HEK293T (cell line): ENCODE measurements at regions not wholly inside any gene's neighbourhood (a gene's known extent, or its start where the extent isn't known, plus 50 kb on each side); places are given as distances from the start of the nearest gene placed in this dataset.

Source experiments
- CTBP1 ChIP-seq: fragments of 450-650 bp; IDR thresholded peaks from 2 replicates; pipeline ENCODE4 v1.6.1; 2016; ENCODE audit warnings: borderline replicate concordance
- FOXA1 ChIP-seq: fragments of 450-650 bp; IDR thresholded peaks from 2 replicates; pipeline ENCODE4 v1.6.1; 2016; ENCODE audit warnings: mild to moderate bottlenecking
- FOXM1 ChIP-seq: fragments of 450-650 bp; IDR thresholded peaks from 2 replicates; pipeline ENCODE4 v1.6.1; 2017; ENCODE audit warnings: mild to moderate bottlenecking, borderline replicate concordance
- HDGF ChIP-seq: fragments of 450-650 bp; IDR thresholded peaks from 2 replicates; pipeline ENCODE4 v1.6.1; 2017; ENCODE audit warnings: antibody characterized with exemption, borderline replicate concordance
- LEF1 ChIP-seq: fragments of 450-650 bp; IDR thresholded peaks from 2 replicates; pipeline ENCODE4 v1.6.1; 2017; ENCODE audit warnings: mild to moderate bottlenecking, borderline replicate concordance
- SP1 ChIP-seq: fragments of 450-650 bp; IDR thresholded peaks from 2 replicates; pipeline ENCODE4 v1.6.1; 2017
- SUZ12 ChIP-seq: fragments of 450-650 bp; IDR thresholded peaks from 2 replicates; pipeline ENCODE4 v1.6.1; 2016; ENCODE audit warnings: mild to moderate bottlenecking

GRCh38 chr13:74868049-74868448 lies 613.9 kb downstream of the TBC1D4 start:
- no peak for TF ChIP-seq SP1
- TF ChIP-seq LEF1: no peak
- TF ChIP-seq FOXA1: no peak
- no peak for TF ChIP-seq HDGF
- no peak for TF ChIP-seq CTBP1
- TF ChIP-seq FOXM1: no peak
- no peak for TF ChIP-seq SUZ12
